ENCODE measurements at regions not wholly inside any gene's neighbourhood (a gene's known extent, or its start where the extent isn't known, plus 50 kb on each side); places are given as distances from the start of the nearest gene placed in this dataset.

DNA sequence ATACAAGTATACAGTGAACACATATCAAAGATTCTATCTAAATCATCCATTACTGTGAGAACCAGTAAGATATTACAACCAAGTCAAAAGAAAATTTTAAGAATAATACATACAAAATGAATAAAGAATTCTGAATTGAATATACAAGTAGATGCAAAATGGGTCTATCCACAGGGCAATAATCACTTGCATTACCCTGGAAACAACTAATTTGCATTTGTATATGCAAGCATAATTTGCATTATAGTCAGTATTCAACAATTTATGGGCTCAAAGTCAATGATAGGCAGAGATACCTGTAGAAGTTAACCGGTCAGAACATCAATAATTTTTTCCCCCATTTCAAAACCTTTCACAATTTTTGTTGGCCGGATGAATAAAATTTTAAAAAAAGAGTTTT is 512.2 kb upstream of the ALCAM start:
- DNase-seq (ENCODE audit: extremely low read depth in 1 of 2, low read depth in 1 of 2), result no peak

DNA sequence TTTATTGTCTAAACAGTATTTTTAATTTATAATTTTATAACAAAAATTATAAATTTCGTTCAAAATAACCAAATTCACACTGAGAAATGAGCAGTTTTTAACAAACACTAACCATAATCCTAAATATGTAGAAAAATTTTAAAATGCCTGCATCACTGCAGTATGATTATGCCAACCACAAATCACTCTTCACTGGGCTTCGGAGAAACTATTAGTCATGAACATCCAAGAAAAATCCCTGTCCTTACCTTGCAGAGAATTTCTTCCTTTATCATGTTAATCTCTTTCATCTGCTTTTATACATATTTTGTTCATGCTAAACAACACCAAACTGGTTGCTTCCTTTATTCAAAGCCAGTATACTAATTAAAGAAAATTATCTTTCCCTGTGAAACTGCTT is 511.0 kb upstream of the ALCAM start:
- no peak for DNase-seq (ENCODE audit: extremely low read depth in 1 of 2, low read depth in 1 of 2)

DNA sequence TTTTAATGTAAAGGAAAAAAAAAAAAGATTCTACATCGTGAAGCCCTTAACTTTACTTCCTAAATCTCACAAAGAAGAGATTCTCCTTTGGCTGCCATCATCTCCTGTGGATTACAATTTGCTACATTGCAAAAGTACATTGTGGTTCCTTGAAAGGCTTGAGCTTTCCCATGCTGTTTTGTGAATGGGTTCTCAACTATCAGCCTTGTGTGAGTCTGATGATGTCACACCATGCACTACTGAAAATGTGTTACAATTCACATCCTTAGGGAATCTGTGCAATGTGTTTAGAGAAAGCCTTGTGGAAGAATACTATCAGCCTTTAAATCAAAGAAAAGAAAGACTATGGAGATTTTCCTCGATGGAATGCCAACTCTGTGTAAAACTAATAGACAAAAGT is 510.0 kb upstream of the ALCAM start:
- DNase-seq (ENCODE audit: extremely low read depth in 1 of 2, low read depth in 1 of 2), result no peak

DNA sequence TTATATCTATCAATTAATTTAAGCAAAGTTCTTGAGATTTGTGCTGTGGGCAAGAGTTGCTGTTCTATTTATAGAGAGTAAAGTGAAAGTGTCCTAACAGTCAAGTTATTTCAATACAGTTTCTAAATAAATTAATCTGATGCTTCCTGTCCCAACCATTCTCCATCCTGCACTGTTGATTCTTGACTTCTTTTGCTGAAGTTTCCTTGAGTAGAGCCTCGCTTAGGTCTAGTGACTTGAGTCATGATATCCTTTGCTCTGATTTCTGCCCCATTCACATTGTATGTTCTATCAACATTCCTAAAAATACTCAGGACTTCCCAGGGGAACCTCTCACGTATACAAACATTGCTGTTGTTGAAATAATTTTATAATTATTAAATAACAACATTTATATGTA is 498.4 kb upstream of the ALCAM start:
- no peak for DNase-seq (ENCODE audit: extremely low read depth in 1 of 2, low read depth in 1 of 2)

DNA sequence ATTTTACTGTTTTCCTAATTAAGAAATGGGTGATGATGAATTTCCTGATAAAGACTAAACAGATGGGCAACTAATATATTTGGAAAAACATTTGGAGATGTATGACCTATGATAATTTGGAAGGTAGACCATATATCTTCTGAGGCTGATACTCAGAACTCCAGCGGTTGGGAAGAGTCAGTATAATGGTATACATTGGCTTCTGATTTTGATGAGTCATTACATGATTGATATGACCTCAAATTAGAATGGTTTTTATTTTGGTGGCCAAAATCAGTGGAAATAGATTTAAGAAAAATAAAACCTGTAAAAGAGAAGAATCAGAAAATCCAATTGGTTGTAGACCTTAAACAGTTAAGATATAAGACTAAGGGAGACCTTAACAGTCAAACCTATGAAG is 496.4 kb upstream of the ALCAM start:
- no peak for DNase-seq (ENCODE audit: extremely low read depth in 1 of 2, low read depth in 1 of 2)

DNA sequence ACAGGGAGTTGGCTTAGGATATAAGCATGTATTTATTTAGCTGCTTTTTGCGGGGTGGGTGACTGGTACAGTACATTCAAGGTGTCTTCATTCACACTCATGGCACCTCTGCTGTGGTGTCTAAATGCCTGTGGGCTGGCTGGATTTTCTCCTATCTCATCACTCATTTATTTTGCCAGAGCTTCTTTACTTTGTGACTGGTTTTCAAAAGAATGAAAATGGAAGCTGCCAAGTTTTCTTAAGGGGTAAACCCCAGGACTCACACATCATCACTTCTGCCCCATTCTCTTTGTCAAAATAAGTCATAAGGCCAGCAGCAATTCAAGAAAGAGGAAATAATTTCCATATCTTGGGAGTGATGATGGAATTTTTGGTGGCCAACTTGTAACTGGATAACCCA is 493.4 kb upstream of the ALCAM start:
- DNase-seq (ENCODE audit: extremely low read depth in 1 of 2, low read depth in 1 of 2), result no peak

DNA sequence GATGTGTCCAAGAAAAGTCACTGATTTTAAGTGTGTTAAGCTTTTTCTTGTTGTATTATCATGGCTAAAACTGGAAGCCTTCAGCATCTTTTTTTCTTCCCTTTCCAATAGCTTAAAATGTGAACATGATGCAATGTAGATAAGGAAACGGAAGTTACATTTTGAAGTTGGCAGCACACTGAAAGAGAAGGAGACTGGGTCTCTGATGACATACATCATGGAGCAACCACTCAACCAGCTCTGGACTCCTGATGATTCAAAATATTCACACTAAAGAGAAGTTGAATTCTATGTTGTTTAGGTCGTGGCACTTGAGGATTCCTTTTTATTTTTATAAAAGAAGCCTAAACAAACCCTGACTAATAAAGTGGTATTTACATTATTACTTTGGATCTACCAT is 488.3 kb upstream of the ALCAM start:
- no peak for DNase-seq (ENCODE audit: extremely low read depth in 1 of 2, low read depth in 1 of 2)

DNA sequence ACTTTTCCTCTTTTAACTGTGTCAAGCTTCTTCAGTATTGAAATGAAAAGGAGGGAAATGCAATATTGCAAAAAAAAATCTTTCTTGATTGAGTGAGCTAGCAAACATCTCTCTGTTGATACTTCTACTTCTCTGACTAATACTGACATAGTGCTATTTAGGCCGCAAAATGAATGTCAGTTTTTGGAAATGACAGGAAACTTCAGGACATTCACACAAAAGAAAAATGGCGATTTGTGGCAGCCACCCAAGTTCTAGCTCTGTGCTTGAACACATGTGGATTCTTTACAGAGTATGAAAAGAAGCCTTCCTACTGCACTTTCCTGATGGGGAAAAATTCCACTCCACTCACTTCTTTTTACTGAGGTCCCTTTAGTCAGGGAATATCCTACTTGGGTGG is 486.8 kb upstream of the ALCAM start:
- DNase-seq (ENCODE audit: extremely low read depth in 1 of 2, low read depth in 1 of 2), result no peak

DNA sequence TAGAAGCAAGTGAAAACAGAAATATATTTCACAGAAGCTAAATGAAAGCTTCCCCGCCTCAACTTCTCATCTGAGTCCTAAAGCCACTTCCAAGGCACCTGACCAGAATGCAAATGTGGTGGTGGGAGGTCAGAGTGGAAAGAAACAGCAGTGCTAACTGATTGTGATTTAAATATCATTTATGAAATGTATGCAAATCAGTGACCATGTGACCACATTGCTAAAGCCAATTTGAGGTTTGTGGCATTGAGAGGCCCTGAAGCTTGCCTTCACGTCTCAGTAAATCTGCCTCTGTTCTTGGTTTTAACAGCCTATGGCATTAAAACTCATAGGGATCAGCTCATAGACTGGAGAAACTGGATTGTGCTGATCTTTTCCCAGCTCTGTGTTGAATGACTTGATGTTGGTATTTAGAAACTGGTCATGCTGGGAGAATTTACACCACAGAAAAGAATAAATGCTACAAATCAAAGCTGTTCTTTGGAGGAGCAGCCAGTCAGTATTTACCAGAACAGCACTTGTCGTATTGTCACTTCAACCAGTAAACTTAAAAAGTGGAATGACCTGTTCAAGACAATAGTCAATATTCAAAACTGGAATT is 481.4 kb upstream of the ALCAM start:
- no peak for DNase-seq (ENCODE audit: extremely low read depth in 1 of 2, low read depth in 1 of 2)

DNA sequence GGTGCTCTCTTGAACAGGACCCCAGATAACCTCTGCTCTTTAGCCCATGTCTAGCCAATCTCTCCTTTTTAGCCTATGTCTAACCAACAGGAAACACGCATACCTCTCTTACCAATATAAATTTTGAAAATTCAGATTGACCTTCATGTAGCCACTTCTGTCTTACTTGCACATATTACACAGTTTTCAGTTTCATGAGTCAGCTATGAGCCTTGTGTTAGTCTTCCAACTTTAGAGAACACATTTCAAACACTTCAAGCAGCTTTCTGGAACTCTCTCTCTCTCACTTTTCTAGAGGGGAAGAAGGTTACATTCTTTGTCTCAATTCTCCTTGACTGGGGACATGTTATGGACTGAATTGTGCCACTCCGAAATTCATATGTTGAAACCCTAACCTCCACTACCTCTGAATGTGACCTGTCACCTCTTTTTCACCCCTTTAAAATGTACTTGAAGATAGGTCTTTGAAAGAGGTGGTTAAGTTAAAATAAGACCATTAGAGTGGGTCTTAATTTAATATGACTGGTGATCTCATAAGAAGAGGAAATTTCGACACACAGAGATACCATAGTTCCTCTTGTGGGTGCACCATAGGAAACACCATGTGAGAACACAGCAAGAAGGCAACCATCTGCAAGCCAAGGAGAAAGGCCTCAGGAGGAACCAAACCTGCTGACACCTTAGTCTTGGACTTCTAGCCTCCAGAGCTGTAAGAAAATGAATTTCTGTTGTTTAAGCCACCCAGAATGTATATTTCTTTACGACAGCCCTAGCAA is 480.3 kb upstream of the ALCAM start:
- no peak for DNase-seq (ENCODE audit: extremely low read depth in 1 of 2, low read depth in 1 of 2)

DNA sequence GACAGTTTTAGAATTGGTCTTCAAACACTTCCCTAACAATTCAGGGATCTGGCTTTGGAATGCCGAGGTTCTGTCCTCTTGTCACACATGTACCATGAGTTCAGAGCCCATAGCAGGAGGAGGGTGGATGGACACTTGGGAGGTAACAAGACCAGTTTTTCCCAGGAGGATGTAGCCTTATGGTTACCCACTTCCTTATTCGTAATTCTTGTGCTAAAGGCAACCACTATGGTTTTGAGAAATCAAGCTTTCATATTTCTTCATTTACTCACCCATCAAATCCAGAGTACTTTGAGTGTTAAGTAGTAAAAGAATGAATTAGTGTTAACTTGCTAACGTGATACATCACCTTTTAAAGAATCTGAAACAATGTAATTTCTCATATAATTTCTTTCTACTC is 479.6 kb upstream of the ALCAM start:
- no peak for DNase-seq (ENCODE audit: extremely low read depth in 1 of 2, low read depth in 1 of 2)

DNA sequence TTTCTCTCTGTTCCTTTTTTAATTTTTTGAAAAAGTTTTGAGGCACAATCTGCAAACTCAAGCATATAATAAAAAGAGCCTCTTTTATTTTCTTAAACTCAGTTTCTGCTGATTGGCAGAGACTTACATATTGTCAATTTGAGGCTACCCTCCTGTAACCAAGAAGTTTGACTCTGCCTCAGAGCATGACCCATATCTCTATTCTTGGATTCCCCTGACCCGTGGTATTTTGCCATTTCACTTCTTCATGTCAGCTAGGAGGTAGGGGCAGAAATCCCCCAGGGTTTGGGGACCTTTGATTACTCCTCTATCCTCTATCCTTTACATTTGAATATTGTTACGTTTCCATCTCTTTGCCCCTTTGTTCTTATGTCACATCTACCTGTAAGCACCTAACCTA is 479.1 kb upstream of the ALCAM start:
- no peak for DNase-seq (ENCODE audit: extremely low read depth in 1 of 2, low read depth in 1 of 2)

DNA sequence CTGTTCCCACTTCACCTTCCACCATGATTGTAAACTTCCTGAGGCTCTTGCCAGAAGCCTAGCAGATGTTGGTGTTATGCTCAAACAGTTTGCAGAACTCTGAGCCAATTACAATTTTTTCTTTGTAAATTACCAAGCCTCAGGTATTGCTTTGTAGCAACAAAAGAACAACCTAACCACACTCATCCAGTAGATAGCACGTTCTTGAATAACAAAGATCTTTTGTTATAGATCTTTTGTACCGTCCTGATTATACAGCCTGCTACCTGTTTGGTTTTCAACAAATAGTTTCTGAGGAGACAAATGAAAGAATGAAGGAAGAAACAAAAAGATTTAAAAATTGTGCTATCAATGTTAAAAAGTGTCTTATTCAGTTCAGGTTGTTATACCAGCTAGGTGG is 474.7 kb upstream of the ALCAM start:
- no peak for DNase-seq (ENCODE audit: extremely low read depth in 1 of 2, low read depth in 1 of 2)

DNA sequence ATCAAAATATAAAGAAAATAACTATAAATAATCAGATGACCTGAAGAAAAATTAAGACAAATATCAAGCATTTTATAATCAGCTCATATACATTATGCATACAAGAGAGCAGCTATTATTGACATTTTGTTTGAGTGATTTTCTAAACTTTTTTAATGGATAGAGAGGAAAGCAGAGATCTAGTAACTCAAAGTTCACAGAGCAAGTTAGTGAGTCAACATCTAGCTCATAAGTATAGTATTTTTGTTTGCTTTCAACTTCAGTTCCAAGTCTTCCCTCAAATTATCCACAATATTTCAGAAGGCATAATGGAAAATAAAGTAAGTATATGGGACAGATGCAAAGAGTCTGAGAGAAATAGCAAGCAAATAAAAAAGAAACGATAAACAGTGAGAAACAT is 470.1 kb upstream of the ALCAM start:
- DNase-seq (ENCODE audit: extremely low read depth in 1 of 2, low read depth in 1 of 2), result no peak

DNA sequence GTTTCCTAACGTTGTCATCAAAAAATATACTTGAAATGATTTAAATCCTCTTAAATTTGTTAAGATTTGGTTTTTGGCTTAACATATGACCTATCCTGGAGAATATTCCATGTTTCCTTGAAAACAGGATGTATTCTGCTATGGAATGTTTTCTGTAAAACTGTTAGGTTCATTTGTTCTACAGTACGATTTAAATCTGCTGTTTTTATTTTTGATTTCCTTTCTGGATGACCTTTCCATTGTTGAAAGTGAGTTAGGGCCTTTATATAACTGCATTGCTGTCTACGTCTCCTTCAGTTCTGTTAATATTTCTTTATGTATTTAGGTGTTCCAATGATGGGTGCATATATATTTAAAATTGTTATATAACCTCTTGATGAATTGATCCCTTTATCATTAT is 465.3 kb upstream of the ALCAM start:
- no peak for DNase-seq (ENCODE audit: extremely low read depth in 1 of 2, low read depth in 1 of 2)

DNA sequence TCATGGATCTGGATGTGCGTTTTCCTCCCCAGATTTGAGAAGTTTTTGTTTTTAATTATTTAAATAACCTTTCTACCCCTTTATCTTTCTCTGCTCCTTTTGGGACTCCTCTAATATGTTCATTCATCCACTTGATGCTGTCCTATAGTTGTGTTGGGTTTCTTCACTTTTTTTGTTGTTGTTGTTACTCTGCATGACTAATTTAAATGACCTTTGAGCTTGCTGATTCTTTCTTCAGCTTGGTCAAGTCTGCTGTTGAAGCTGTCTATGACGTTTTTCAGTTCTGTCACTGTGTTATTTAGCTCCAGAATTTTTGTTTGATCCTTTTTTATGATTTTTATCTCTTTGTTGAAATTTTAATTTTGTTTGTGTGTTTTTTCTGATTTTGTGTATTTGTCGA is 463.6 kb upstream of the ALCAM start:
- no peak for DNase-seq (ENCODE audit: extremely low read depth in 1 of 2, low read depth in 1 of 2)

DNA sequence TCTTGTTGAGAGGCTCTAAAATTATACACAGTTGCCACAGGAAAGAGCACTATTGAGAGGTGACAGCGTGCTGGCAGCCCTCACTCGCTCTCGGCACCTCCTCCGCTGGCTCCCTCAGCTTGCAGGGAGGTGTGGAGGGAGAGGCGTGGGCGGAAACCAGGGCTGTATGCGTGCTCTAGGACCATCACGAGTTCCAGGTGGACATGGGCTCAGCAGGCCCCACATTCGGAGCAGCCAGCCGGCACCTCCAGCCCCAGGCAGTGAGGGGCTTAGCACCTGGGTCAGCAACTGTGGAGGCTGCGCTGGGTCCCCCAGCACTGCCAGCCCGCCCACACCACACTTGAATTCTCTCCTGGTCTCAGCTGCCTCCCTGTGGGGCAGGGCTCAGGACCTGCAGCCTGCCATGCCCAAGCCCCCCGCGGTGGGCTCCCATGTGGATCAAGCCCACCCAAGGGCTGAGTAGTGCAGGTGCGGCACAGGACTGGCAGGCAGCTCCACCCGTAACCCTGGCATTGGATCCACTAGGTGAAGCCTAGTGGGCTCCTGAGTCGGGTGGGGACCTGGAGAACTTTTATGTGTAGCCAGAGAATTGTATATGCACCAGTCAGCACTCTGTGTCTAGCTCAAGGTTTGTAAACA is 460.6 kb upstream of the ALCAM start:
- DNase-seq (ENCODE audit: extremely low read depth in 1 of 2, low read depth in 1 of 2), result no peak

DNA sequence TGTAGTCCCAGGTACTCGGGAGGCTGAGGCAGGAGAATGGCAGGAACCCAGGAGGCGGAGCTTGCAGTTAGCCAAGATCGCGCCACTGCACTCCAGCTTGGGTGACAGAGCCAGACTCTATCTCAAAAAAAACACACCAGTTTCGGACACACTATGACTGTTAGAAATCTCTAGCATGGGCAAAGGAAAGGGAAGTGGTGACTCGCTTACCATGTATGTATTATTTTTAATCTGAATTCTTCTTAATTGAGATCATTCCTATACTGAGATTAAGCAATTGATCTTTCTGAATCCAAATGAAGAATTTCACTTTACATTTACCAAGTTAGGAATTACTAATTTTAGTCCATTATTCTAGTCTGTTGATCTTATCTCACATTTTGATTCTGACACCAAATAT is 459.2 kb upstream of the ALCAM start:
- DNase-seq (ENCODE audit: extremely low read depth in 1 of 2, low read depth in 1 of 2), result no peak

DNA sequence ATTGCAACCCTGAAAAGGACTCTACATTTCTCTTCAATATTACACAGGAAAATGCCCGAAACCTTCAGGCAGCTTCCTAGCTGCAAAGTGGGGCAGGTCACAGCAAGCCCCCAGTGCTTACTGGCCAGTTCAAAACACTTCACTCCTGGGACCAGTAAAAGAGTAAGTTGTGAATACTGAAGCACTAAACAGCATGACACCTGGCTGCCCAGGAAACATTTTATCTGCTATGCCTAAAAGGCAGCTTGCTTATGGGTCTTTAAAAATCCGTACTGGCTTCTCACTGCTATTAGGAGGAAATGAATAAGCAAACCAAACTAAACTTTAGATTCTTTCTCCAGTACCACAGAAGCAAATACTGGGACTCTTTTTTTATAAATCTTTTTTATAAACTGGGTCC is 457.9 kb upstream of the ALCAM start:
- no peak for DNase-seq (ENCODE audit: extremely low read depth in 1 of 2, low read depth in 1 of 2)

DNA sequence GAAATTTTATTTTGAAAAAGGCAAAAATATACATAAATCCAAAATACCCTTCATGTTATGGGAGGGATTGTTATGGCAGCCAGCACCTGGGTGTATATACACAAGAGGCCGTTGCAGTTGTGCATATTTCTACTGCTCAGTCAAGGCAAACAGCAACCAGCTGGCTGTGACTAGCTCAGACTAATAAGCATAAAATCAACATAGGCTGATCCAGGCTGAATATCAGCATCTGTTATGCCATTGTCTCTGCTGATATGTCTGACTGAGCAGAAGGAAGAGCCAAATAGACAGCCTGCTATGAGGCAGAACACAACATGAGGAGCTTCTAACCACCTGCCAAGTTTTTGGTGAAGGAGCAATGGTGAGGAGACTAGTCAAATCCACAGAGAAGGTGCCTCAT is 457.5 kb upstream of the ALCAM start:
- no peak for DNase-seq (ENCODE audit: extremely low read depth in 1 of 2, low read depth in 1 of 2)

DNA sequence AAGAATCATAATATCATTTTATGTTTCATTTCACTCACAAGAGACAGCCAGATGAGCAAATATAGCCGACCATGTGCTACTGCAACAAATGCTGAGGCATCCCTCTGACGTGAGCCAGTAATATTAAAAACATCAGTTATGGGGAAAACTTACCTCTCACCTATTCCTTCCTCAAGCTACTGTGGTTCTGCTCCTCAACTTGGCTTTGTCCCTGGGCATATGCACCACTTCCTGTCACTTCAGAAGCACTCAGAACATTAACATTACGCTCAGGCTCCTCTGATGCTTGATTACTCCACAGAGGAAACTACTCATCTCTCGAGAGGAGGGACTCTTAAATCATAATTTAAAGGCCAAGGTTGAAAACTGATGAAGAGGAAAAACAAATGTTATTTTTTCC is 457.0 kb upstream of the ALCAM start:
- DNase-seq (ENCODE audit: extremely low read depth in 1 of 2, low read depth in 1 of 2), result no peak

DNA sequence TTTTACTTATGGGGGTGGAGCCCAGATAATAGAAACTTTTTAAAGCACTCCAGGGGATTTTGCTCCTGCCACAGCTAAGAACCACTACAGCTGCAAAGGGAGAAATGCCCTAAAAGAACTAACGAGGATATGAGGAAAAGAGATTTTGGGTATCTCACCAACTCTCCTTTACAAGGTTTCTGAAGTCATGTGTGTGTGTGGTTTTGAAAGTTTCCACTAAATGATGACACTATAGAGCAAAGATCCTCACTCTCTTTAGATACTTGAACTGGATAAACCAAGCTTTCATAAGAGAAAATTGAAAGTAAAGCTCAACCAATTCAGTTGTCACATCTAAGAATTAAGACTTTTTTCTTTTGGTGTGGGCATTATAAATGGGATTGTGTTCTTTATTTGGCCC is 455.3 kb upstream of the ALCAM start:
- DNase-seq (ENCODE audit: extremely low read depth in 1 of 2, low read depth in 1 of 2), result no peak

DNA sequence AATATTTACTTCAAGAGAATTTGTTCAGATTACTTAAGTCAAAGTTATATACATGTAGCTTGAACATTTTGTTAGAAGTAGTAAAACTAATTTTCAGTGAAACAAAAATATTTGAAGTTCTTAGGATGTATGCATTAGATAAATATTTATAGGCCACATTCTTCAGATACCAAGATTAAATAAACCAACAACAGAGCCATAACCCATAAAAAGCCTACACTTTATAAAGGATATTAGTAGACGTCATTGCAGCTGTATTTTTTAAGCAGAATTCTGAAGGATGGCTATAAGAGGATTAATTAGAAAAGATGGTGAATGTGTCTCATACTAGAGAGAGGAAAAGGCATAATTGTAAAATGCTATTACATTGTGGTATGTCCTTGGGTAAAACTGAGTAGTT is 449.7 kb upstream of the ALCAM start:
- no peak for DNase-seq (ENCODE audit: extremely low read depth in 1 of 2, low read depth in 1 of 2)
